C4-2B (cell line): ENCODE measurements at regions not wholly inside any gene's neighbourhood (a gene's known extent, or its start where the extent isn't known, plus 50 kb on each side); places are given as distances from the start of the nearest gene placed in this dataset.

Experiments
- H3K27ac ChIP-seq: fragments of 450-650 bp; 2 replicates; pipeline ENCODE4 v1.5.1; 2017
- ZFX ChIP-seq: fragments of 450-650 bp; IDR thresholded peaks from 2 replicates; pipeline ENCODE4 v1.6.1; 2017
- TF ChIP-seq, protein P1 (sequence below): fragments of 450-650 bp; conservative IDR thresholded peaks from 2 replicates; pipeline ENCODE4 v1.5.1; 2017; ENCODE audit warnings: mild to moderate bottlenecking

DNA sequence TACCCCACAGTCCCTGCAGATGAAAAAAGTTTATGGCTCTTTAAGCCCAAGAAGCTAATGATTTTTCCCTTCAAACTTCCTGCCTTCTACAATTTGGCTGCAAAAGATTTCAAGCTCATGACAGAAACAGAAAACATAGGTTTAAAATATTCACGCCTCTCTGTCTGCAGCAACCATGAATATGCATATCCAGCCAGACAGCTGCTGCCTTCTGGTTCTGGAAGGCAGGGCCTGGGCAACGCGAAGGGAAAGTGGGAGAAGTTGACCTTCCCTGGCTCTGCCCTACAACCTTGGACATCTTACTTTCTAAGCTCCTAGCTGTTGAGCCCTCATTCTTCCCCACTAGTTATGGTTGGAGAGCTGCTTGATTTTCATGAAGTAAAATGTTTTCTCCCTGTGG is 64.8 kb upstream of the CLINT1 start:
- no peak overlapping the region for H3K27ac ChIP-seq
- TF ChIP-seq, protein P1, sequence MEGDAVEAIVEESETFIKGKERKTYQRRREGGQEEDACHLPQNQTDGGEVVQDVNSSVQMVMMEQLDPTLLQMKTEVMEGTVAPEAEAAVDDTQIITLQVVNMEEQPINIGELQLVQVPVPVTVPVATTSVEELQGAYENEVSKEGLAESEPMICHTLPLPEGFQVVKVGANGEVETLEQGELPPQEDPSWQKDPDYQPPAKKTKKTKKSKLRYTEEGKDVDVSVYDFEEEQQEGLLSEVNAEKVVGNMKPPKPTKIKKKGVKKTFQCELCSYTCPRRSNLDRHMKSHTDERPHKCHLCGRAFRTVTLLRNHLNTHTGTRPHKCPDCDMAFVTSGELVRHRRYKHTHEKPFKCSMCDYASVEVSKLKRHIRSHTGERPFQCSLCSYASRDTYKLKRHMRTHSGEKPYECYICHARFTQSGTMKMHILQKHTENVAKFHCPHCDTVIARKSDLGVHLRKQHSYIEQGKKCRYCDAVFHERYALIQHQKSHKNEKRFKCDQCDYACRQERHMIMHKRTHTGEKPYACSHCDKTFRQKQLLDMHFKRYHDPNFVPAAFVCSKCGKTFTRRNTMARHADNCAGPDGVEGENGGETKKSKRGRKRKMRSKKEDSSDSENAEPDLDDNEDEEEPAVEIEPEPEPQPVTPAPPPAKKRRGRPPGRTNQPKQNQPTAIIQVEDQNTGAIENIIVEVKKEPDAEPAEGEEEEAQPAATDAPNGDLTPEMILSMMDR, result no peak
- TF ChIP-seq ZFX, result no peak

DNA sequence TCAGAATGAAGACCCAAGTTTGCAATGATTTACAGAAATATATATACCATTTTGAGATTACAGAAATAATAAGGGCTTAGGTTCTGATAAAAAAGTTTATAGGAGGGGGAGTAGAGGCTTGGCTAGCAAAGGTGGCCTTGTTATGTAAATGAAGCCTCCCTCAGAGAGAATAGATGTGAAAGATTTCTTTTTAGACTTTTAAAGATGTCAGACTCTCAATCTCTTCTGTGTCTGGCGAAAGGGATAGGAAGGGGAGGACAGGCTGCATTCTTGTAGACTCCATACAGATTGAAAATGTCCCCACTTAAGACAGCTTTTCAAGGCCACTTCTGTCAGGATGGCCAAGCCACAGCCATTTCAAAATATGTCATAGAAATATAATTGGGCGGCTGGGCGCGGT is 63.1 kb upstream of the CLINT1 start:
- TF ChIP-seq, protein P1, result no peak
- no peak for TF ChIP-seq ZFX
- H3K27ac ChIP-seq, result no peak overlapping the region

DNA sequence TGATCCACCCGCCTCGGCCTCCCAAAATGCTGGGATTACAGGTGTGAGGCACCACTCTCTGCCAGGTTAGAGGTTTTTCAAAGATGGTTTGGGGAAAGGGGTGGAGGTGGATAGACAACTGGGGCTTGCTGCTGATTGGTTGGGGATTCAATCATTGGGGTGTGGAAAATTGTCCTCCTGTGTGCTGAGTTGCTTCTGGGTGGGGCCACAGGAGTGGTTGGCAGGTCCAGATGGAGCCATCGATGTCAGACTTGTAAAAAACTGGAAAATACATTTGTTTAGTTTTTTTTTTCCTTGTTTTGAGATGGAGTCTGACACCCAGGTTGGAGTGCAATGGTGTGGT is 61.9 kb upstream of the CLINT1 start:
- no peak for TF ChIP-seq ZFX
- TF ChIP-seq, protein P1, result no peak
- H3K27ac ChIP-seq, result no peak overlapping the region

DNA sequence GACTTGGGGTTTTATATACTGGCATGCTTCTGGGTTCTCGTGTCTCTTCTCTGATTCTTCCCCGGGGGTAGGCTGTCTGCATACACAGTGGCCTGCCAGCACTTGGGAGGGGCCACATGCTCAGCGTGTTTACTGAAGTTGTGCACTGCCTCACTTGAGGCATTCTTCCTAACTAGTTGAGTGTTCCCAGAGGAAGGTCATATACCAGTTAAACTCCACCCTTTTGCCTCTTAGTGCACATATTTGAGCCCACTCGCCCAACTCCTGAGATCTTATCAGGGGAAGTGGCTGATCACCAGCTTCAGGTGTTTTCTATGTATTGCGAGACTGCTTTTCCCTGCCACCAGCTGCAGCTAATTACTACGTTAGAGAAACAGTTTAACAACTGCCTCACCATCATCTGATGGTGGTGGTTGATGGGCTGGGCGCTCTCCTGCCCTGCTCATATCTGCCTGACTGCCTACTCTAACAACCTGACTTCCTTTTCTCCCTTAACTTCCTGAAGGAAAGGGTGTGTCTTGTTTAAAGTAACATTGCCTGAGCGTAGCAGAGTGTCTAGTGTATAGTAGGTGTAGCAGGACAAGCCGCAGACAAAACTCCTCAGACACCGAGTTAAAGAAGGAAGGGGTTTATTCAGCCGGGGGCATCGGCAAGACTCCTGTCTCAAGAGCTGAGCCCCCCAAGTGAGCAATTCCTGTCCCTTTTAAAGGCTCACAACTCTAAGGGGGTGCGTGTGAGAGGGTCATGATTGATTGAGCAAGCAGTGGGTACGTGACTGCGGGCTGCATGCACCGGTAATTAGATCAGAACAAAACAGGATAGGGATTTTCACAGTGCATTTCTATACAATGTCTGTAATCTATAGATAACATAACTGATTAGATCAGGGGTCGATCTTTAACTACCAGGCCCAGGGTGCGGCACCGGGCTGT is 60.1 kb upstream of the CLINT1 start:
- TF ChIP-seq ZFX, result no peak
- TF ChIP-seq, protein P1, result no peak
- H3K27ac ChIP-seq, result no peak overlapping the region

- no peak overlapping the region for H3K27ac ChIP-seq
- TF ChIP-seq, protein P1, result peak; percentile 71
- TF ChIP-seq ZFX, result no peak
These were observed 59.2 kb upstream of the CLINT1 start for GRCh38 chr5:157917899-157918809.

- TF ChIP-seq ZFX, result no peak
- TF ChIP-seq, protein P1, result no peak
- H3K27ac ChIP-seq, result no peak overlapping the region
These were observed 58.5 kb upstream of the CLINT1 start for GRCh38 chr5:157917491-157917890.

DNA sequence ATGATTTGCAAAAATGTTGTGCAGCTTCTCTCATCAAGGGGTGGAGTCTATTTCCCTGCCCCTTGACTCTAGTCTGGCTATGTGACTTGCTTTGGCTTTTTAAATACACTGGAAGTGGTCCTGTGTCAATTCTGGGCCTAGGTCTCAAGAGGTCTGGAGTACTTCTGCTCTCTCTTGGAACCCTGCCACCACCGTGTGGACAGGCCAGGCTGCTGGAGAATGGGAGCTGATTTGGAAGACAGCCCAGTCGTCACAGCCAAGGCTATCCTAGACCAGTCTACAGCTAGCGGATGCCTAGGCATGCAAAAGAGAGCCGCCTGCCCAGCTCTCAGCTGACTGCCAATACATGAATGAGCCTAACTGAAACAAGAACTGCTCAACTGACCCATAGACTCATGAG is 56.7 kb upstream of the CLINT1 start:
- H3K27ac ChIP-seq, result no peak overlapping the region
- TF ChIP-seq, protein P1, result no peak
- TF ChIP-seq ZFX, result no peak
